Neural crest cell (in vitro differentiated cells): ENCODE measurements at regions not wholly inside any gene's neighbourhood (a gene's known extent, or its start where the extent isn't known, plus 50 kb on each side); places are given as distances from the start of the nearest gene placed in this dataset.

Source experiments
- DNase-seq: peaks from one replicate; pipeline ENCODE4 v3.0.0; 2021; ENCODE audit warnings: low read depth, mixed read lengths, low spot score
- H3K27ac Mint-ChIP-seq: one replicate; pipeline ENCODE4 v1.8.0; 2021; ENCODE audit warnings: mild to moderate bottlenecking, mixed read lengths; ENCODE audit not compliant: unreplicated experiment
- H3K27me3 Mint-ChIP-seq: 2 replicates; pipeline ENCODE4 v1.8.0; 2021; ENCODE audit warnings: low read depth, mild to moderate bottlenecking, mixed read lengths
- H3K36me3 Mint-ChIP-seq: 2 replicates; pipeline ENCODE4 v1.8.0; 2021; ENCODE audit warnings: low read depth, mild to moderate bottlenecking, mixed read lengths
- H3K4me1 Mint-ChIP-seq: 2 replicates; pipeline ENCODE4 v1.8.0; 2021; ENCODE audit warnings: mixed read lengths
- H3K4me3 Mint-ChIP-seq: one replicate; pipeline ENCODE4 v1.8.0; 2021; ENCODE audit warnings: mild to moderate bottlenecking, mixed read lengths
- H3K9me3 Mint-ChIP-seq: 2 replicates; pipeline ENCODE4 v1.8.0; 2021; ENCODE audit warnings: mixed read lengths
- TF ChIP-seq, protein P1 (sequence below): fragments of 200-600 bp; sonication (generic); conservative IDR thresholded peaks from 2 replicates; pipeline ENCODE4 v1.5.0; 2021; ENCODE audit warnings: antibody characterized with exemption, mild to moderate bottlenecking

- no peaks in the 10 kb centered on the region for H3K27me3 Mint-ChIP-seq
- TF ChIP-seq, protein P1, sequence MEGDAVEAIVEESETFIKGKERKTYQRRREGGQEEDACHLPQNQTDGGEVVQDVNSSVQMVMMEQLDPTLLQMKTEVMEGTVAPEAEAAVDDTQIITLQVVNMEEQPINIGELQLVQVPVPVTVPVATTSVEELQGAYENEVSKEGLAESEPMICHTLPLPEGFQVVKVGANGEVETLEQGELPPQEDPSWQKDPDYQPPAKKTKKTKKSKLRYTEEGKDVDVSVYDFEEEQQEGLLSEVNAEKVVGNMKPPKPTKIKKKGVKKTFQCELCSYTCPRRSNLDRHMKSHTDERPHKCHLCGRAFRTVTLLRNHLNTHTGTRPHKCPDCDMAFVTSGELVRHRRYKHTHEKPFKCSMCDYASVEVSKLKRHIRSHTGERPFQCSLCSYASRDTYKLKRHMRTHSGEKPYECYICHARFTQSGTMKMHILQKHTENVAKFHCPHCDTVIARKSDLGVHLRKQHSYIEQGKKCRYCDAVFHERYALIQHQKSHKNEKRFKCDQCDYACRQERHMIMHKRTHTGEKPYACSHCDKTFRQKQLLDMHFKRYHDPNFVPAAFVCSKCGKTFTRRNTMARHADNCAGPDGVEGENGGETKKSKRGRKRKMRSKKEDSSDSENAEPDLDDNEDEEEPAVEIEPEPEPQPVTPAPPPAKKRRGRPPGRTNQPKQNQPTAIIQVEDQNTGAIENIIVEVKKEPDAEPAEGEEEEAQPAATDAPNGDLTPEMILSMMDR = no peak
Measured at GRCh38 chr2:43081131-43081765, 145.2 kb downstream of the ZFP36L2 start.

GRCh38 chr2:43080571-43081021, 145.8 kb downstream of the ZFP36L2 start:
- H3K4me3 Mint-ChIP-seq = no peak overlapping the region
- TF ChIP-seq, protein P1 = no peak
- H3K27me3 Mint-ChIP-seq = no peaks in the 10 kb centered on the region
- H3K27ac Mint-ChIP-seq = no peak overlapping the region
- H3K9me3 Mint-ChIP-seq = no peaks in the 10 kb centered on the region
- peaks cover 61% of the 10 kb centered on the region for H3K4me1 Mint-ChIP-seq
- H3K36me3 Mint-ChIP-seq = no peaks in the 10 kb centered on the region
- DNase-seq = no peak

More at GRCh38 chr2:43081131-43081765, 145.2 kb downstream of the ZFP36L2 start:
- no peak for DNase-seq
- Mint-ChIP-seq H3K9me3 (no peaks in the 10 kb centered on the region), H3K36me3 (no peaks in the 10 kb centered on the region), H3K4me3 (peak overlapping the region; percentile 62), H3K4me1 (peaks cover 64% of the 10 kb centered on the region), H3K27ac (no peak overlapping the region)

GRCh38 chr2:43078781-43079755, 147.3 kb downstream of the ZFP36L2 start:
- peak overlapping the region; percentile 87 for H3K27ac Mint-ChIP-seq
- peaks cover 56% of the 10 kb centered on the region for H3K4me1 Mint-ChIP-seq
- no peaks in the 10 kb centered on the region for H3K9me3 Mint-ChIP-seq
- DNase-seq = no peak
- no peak overlapping the region for H3K4me3 Mint-ChIP-seq
- H3K36me3 Mint-ChIP-seq = no peaks in the 10 kb centered on the region
- TF ChIP-seq, protein P1 = no peak
- H3K27me3 Mint-ChIP-seq = no peaks in the 10 kb centered on the region

- no peaks in the 10 kb centered on the region for H3K9me3 Mint-ChIP-seq
- H3K36me3 Mint-ChIP-seq = no peaks in the 10 kb centered on the region
- no peaks in the 10 kb centered on the region for H3K27me3 Mint-ChIP-seq
- H3K4me1 Mint-ChIP-seq = peaks cover 56% of the 10 kb centered on the region
- no peak overlapping the region for H3K4me3 Mint-ChIP-seq
- H3K27ac Mint-ChIP-seq = peak overlapping the region; percentile 87
- TF ChIP-seq, protein P1 = no peak
- no peak for DNase-seq
Measured at GRCh38 chr2:43078301-43078700, 148.1 kb downstream of the ZFP36L2 start.

- Mint-ChIP-seq H3K4me3 (no peak overlapping the region), H3K27me3 (no peaks in the 10 kb centered on the region), H3K36me3 (no peaks in the 10 kb centered on the region), H3K27ac (peak overlapping the region; percentile 40), H3K9me3 (no peaks in the 10 kb centered on the region), H3K4me1 (peaks cover 54% of the 10 kb centered on the region)
- TF ChIP-seq, protein P1 = no peak
- DNase-seq = no peak
Measured at GRCh38 chr2:43077876-43078275, 148.5 kb downstream of the ZFP36L2 start.
